GM23338 (cell line): ENCODE measurements at regions not wholly inside any gene's neighbourhood (a gene's known extent, or its start where the extent isn't known, plus 50 kb on each side); places are given as distances from the start of the nearest gene placed in this dataset.

Source experiments
- ATAC-seq: fragments of 200-7000 bp; cut with Tn5 transposase; 3 replicates; pipeline ENCODE4 v1.9.1; 2020
- DNase-seq: peaks from one replicate; pipeline ENCODE4 v3.0.0-alpha.2; 2015; ENCODE audit warnings: low spot score
- H2AFZ ChIP-seq: fragments of 200-600 bp; sonication (generic); 2 replicates; pipeline ENCODE4 v1.8.0; 2016; ENCODE audit warnings: antibody characterized with exemption, mild to moderate bottlenecking, moderate library complexity
- H3F3A ChIP-seq: fragments of 200-600 bp; sonication (generic); replicated peaks from 2 replicates; pipeline ENCODE4 v1.8.0; 2017; ENCODE audit warnings: antibody characterized with exemption, mixed run types, low read depth
- H3K27ac ChIP-seq: fragments of 200-600 bp; sonication (generic); 2 replicates; pipeline ENCODE4 v1.6.1; 2016; ENCODE audit warnings: low read depth
- H3K27me3 ChIP-seq: fragments of 200-600 bp; sonication (generic); 2 replicates; pipeline ENCODE4 v1.8.0; 2016; ENCODE audit warnings: mild to moderate bottlenecking, mixed run types, moderate library complexity; ENCODE audit not compliant: insufficient read depth
- H3K36me3 ChIP-seq: fragments of 200-600 bp; sonication (generic); 2 replicates; pipeline ENCODE4 v1.8.0; 2016; ENCODE audit warnings: mild to moderate bottlenecking; ENCODE audit not compliant: insufficient read depth
- H3K4me1 ChIP-seq: fragments of 200-600 bp; sonication (generic); 2 replicates; pipeline ENCODE4 v1.8.0; 2016; ENCODE audit warnings: mild to moderate bottlenecking, moderate library complexity; ENCODE audit not compliant: insufficient read depth
- H3K4me2 ChIP-seq: fragments of 200-600 bp; sonication (generic); 2 replicates; pipeline ENCODE4 v1.7.1; 2017; ENCODE audit warnings: mixed run types
- H3K4me3 ChIP-seq: fragments of 200-600 bp; sonication (generic); 2 replicates; pipeline ENCODE4 v1.6.1; 2016; ENCODE audit warnings: mixed run types
- H3K79me2 ChIP-seq: fragments of 200-600 bp; sonication (generic); replicated peaks from 2 replicates; pipeline ENCODE4 v1.8.0; 2017; ENCODE audit warnings: mild to moderate bottlenecking; ENCODE audit not compliant: insufficient read depth
- H3K9me2 ChIP-seq: fragments of 200-600 bp; sonication (generic); 2 replicates; pipeline ENCODE4 v1.8.0; 2017; ENCODE audit not compliant: insufficient read depth
- H4K20me1 ChIP-seq: fragments of 200-600 bp; sonication (generic); replicated peaks from 2 replicates; pipeline ENCODE4 v1.8.0; 2017; ENCODE audit warnings: mild to moderate bottlenecking; ENCODE audit not compliant: insufficient read depth
- H3K27ac Mint-ChIP-seq: 2 replicates; pipeline ENCODE4 v1.8.0; 2020; ENCODE audit warnings: inconsistent platforms, mild to moderate bottlenecking, moderate library complexity, mixed read lengths
- H3K27me3 Mint-ChIP-seq: 3 replicates; pipeline ENCODE4 v1.8.0; 2022; ENCODE audit warnings: low read depth, mild to moderate bottlenecking, moderate library complexity, mixed read lengths, inconsistent platforms; ENCODE audit not compliant: insufficient read depth, poor library complexity
- H3K36me3 Mint-ChIP-seq: 3 replicates; pipeline ENCODE4 v1.8.0; 2021; ENCODE audit warnings: low read depth, mild to moderate bottlenecking, inconsistent platforms, moderate library complexity, mixed read lengths
- H3K4me1 Mint-ChIP-seq: 3 replicates; pipeline ENCODE4 v1.8.0; 2020; ENCODE audit warnings: mild to moderate bottlenecking, inconsistent platforms, mixed read lengths
- H3K4me3 Mint-ChIP-seq: 3 replicates; pipeline ENCODE4 v1.8.0; 2021; ENCODE audit warnings: moderate library complexity, mild to moderate bottlenecking, inconsistent platforms, mixed read lengths
- H3K9me3 Mint-ChIP-seq: 3 replicates; pipeline ENCODE4 v1.8.0; 2020; ENCODE audit warnings: moderate library complexity, mild to moderate bottlenecking, inconsistent platforms, mixed read lengths
- CREB1 ChIP-seq: fragments of 250-450 bp; sonication (Bioruptor Pico); IDR thresholded peaks from 2 replicates; pipeline ENCODE4 v1.5.0; 2020; ENCODE audit warnings: low read depth, mild to moderate bottlenecking, moderate library complexity
- CTCF ChIP-seq, 2 experiments: fragments of 200-600 bp in 1 of 2; sonication (generic) in 1 of 2; conservative IDR thresholded peaks; 2 replicates each; pipeline versions ENCODE4 v1.5.1 to v1.6.1; 2016 to 2017; ENCODE audit warnings: antibody characterized with exemption in 2 of 2, low read depth in 2 of 2, mild to moderate bottlenecking in 2 of 2, moderate library complexity in 1 of 2
- EZH2phosphoT487 ChIP-seq: fragments of 200-600 bp; sonication (generic); IDR thresholded peaks from one replicate; pipeline ENCODE4 v1.8.1; 2018; ENCODE audit warnings: antibody characterized with exemption; ENCODE audit not compliant: unreplicated experiment
- NANOG ChIP-seq: IDR thresholded peaks from 2 replicates; pipeline ENCODE4 v1.6.1; 2016; ENCODE audit warnings: antibody characterized with exemption, borderline replicate concordance
- STAT1 ChIP-seq: IDR thresholded peaks from one replicate; pipeline ENCODE4 v1.6.1; 2016; ENCODE audit warnings: antibody characterized with exemption; ENCODE audit not compliant: unreplicated experiment
- ZNF114 ChIP-seq: fragments of 250-450 bp; sonication (Bioruptor Pico); IDR thresholded peaks from 2 replicates; pipeline ENCODE4 v1.5.0; 2020; ENCODE audit warnings: mild to moderate bottlenecking, moderate library complexity
- TF ChIP-seq, protein P1 (sequence below): fragments of 250-450 bp; sonication (Bioruptor Pico); IDR thresholded peaks from 2 replicates; pipeline ENCODE4 v1.5.0; 2020; ENCODE audit warnings: mild to moderate bottlenecking, moderate library complexity

DNA sequence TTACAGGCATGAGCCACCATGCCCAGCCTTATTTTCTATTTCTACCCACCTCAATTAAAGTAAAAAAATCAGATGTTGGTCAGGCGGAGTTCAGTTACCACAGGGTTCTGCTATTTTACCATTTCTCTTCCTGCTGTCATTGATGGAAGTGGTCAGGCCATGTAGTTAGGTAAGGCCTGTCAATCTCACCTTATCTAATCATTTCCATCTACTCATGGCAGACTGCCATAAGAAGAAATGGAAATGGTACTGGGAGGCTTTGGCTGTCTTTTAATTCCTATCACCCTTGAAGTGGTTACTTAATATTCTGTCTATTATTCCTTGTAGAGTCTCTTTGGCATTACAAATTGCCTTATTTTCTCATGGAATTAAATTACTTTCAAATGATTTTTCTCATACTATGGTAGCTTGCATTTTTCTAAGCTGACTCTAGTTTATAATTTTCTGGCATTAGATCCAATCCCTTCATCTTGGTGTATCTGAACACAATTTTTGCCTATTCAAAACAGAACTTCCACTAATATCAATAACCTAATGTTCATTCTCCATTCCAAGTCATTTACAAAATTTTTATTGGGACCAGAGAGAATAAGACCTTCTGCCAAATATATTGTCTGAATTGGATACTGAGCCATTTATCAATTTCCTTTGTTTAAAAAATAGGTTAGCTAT lies 198.7 kb downstream of the DACT1 start (continued):
- TF ChIP-seq, protein P1, sequence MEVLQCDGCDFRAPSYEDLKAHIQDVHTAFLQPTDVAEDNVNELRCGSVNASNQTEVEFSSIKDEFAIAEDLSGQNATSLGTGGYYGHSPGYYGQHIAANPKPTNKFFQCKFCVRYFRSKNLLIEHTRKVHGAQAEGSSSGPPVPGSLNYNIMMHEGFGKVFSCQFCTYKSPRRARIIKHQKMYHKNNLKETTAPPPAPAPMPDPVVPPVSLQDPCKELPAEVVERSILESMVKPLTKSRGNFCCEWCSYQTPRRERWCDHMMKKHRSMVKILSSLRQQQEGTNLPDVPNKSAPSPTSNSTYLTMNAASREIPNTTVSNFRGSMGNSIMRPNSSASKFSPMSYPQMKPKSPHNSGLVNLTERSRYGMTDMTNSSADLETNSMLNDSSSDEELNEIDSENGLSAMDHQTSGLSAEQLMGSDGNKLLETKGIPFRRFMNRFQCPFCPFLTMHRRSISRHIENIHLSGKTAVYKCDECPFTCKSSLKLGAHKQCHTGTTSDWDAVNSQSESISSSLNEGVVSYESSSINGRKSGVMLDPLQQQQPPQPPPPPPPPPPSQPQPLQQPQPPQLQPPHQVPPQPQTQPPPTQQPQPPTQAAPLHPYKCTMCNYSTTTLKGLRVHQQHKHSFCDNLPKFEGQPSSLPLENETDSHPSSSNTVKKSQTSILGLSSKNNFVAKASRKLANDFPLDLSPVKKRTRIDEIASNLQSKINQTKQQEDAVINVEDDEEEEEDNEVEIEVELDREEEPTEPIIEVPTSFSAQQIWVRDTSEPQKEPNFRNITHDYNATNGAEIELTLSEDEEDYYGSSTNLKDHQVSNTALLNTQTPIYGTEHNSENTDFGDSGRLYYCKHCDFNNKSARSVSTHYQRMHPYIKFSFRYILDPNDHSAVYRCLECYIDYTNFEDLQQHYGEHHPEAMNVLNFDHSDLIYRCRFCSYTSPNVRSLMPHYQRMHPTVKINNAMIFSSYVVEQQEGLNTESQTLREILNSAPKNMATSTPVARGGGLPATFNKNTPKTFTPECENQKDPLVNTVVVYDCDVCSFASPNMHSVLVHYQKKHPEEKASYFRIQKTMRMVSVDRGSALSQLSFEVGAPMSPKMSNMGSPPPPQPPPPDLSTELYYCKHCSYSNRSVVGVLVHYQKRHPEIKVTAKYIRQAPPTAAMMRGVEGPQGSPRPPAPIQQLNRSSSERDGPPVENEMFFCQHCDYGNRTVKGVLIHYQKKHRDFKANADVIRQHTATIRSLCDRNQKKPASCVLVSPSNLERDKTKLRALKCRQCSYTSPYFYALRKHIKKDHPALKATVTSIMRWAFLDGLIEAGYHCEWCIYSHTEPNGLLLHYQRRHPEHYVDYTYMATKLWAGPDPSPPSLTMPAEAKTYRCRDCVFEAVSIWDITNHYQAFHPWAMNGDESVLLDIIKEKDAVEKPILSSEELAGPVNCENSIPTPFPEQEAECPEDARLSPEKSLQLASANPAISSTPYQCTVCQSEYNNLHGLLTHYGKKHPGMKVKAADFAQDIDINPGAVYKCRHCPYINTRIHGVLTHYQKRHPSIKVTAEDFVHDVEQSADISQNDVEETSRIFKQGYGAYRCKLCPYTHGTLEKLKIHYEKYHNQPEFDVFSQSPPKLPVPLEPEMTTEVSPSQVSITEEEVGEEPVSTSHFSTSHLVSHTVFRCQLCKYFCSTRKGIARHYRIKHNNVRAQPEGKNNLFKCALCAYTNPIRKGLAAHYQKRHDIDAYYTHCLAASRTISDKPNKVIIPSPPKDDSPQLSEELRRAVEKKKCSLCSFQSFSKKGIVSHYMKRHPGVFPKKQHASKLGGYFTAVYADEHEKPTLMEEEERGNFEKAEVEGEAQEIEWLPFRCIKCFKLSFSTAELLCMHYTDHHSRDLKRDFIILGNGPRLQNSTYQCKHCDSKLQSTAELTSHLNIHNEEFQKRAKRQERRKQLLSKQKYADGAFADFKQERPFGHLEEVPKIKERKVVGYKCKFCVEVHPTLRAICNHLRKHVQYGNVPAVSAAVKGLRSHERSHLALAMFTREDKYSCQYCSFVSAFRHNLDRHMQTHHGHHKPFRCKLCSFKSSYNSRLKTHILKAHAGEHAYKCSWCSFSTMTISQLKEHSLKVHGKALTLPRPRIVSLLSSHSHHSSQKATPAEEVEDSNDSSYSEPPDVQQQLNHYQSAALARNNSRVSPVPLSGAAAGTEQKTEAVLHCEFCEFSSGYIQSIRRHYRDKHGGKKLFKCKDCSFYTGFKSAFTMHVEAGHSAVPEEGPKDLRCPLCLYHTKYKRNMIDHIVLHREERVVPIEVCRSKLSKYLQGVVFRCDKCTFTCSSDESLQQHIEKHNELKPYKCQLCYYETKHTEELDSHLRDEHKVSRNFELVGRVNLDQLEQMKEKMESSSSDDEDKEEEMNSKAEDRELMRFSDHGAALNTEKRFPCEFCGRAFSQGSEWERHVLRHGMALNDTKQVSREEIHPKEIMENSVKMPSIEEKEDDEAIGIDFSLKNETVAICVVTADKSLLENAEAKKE (CRISPR knock-in tag) = no peak

DNA sequence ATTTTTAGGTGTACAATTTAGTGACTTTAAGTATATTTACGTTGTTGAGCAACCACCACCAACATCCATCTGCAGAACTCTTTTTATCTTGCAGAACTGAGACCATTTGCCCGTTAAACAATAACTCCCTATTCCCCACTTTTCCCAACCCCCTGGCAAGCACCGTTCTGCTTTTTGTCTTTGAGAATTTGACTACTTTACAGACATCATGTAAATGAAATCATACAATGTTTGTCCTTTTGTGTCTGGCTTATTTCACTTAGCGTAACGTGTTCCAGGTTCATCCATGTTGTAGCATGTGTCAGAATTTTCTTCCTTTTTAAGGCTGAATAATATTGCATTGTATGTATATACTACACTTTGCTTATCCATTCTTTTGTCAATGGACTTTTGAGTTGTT lies 201.5 kb downstream of the DACT1 start:
- Histone ChIP-seq H3K36me3 (no peaks in the 10 kb centered on the region), H4K20me1 (no peaks in the 10 kb centered on the region), H3K79me2 (no peaks in the 10 kb centered on the region), H3K27ac (no peak overlapping the region), H3K4me1 (0 out of 2 replicates have a peak, but pooled peaks cover 7% of the 10 kb centered on the region), H3F3A (no peaks in the 10 kb centered on the region), H3K9me2 (no peaks in the 10 kb centered on the region), H3K4me3 (no peak overlapping the region), H3K4me2 (no peak overlapping the region), H2AFZ (no peak overlapping the region), H3K27me3 (no peaks in the 10 kb centered on the region)
- Mint-ChIP-seq H3K4me1 (peaks cover 13% of the 10 kb centered on the region; the same call in 2 of the 3 replicates), H3K4me3 (no peak overlapping the region), H3K27ac (no peak overlapping the region), H3K27me3 (no peaks in the 10 kb centered on the region), H3K9me3 (no peaks in the 10 kb centered on the region; the same call in 2 of the 3 replicates), H3K36me3 (no peaks in the 10 kb centered on the region)
- ATAC-seq = no peak
- DNase-seq = no peak
- TF ChIP-seq STAT1 = no peak
- TF ChIP-seq ZNF114 (CRISPR knock-in tag) = no peak
- no peak for TF ChIP-seq EZH2phosphoT487
- no peak for TF ChIP-seq CREB1
- TF ChIP-seq, protein P1 (CRISPR knock-in tag) = no peak
- TF ChIP-seq CTCF (conservative IDR thresholded peaks at IDR 0.05; ENCODE audit: low read depth in 2 of 2) = no peak
- TF ChIP-seq NANOG = no peak
